Stimulated activated CD8-positive, alpha-beta memory T cell treated with anti-CD3 and anti-CD28 coated beads, Interleukin-4, amount 100 ng/mL, for 48 hours (primary cell): ENCODE measurements at regions not wholly inside any gene's neighbourhood (a gene's known extent, or its start where the extent isn't known, plus 50 kb on each side); places are given as distances from the start of the nearest gene placed in this dataset.
"Not testable (repeated sequence)": the region's sequence is repeated elsewhere in the genome, so short reads cannot be mapped to it uniquely, and the experiment has no call there.

ENCODE experiments used
- DNase-seq: peaks from one replicate; pipeline ENCODE4 v3.0.0-alpha.2; 2020

GRCh38 chr10:121690152-121690848, 92.1 kb upstream of the FGFR2 start:
- no peak for DNase-seq

- DNase-seq, result no peak
These were observed 89.0 kb upstream of the FGFR2 start for GRCh38 chr10:121687095-121687813.

- DNase-seq, result no peak
These were observed 86.0 kb upstream of the FGFR2 start for GRCh38 chr10:121684276-121684675.

GRCh38 chr10:121683816-121684215, 85.6 kb upstream of the FGFR2 start:
- no peak for DNase-seq

- no peak for DNase-seq
These were observed 85.1 kb upstream of the FGFR2 start for GRCh38 chr10:121683366-121683765.

GRCh38 chr10:121681997-121682687, 83.9 kb upstream of the FGFR2 start:
- no peak for DNase-seq

- DNase-seq, result no peak
These were observed 82.8 kb upstream of the FGFR2 start for GRCh38 chr10:121680879-121681655.

GRCh38 chr10:121679916-121680315, 81.7 kb upstream of the FGFR2 start:
- no peak for DNase-seq

GRCh38 chr10:121678631-121679174, 80.5 kb upstream of the FGFR2 start:
- DNase-seq, result no peak

GRCh38 chr10:121677880-121678279, 79.6 kb upstream of the FGFR2 start:
- DNase-seq, result no peak

GRCh38 chr10:121675344-121675743, 77.1 kb upstream of the FGFR2 start:
- DNase-seq, result no peak

GRCh38 chr10:121674885-121675284, 76.6 kb upstream of the FGFR2 start:
- no peak for DNase-seq

- DNase-seq, result no peak
These were observed 74.5 kb upstream of the FGFR2 start for GRCh38 chr10:121672733-121673132.

GRCh38 chr10:121669840-121670239, 71.6 kb upstream of the FGFR2 start:
- DNase-seq, result not testable (repeated sequence)

GRCh38 chr10:121669028-121669374, 70.8 kb upstream of the FGFR2 start:
- DNase-seq, result no peak

GRCh38 chr10:121668314-121669027, 70.2 kb upstream of the FGFR2 start:
- DNase-seq, result no peak

GRCh38 chr10:121667948-121668313, 69.7 kb upstream of the FGFR2 start:
- no peak for DNase-seq

- DNase-seq, result no peak
These were observed 67.6 kb upstream of the FGFR2 start for GRCh38 chr10:121665809-121666208.

GRCh38 chr10:121664671-121665070, 66.4 kb upstream of the FGFR2 start:
- no peak for DNase-seq

GRCh38 chr10:121662945-121663917, 65.0 kb upstream of the FGFR2 start:
- peak; percentile 47 for DNase-seq

- no peak for DNase-seq
These were observed 64.3 kb upstream of the FGFR2 start for GRCh38 chr10:121662531-121662930.
